ENCODE measurements at regions not wholly inside any gene's neighbourhood (a gene's known extent, or its start where the extent isn't known, plus 50 kb on each side); places are given as distances from the start of the nearest gene placed in this dataset.

- H3K27ac ChIP-seq (ENCODE audit: low read depth, low read length), result no peak overlapping the region
- H3K4me3 ChIP-seq (ENCODE audit: low read depth, low read length), result no peak overlapping the region
- WGBS (ENCODE audit: insufficient coverage), result no CpG with 5 or more reads among the region's 1 CpG
- H3K36me3 ChIP-seq (ENCODE audit: control insufficient read depth, insufficient read depth, low read length), result no peaks in the 10 kb centered on the region
- no peaks in the 10 kb centered on the region for H3K27me3 ChIP-seq (ENCODE audit: control insufficient read depth, insufficient read depth, low read length)
- no peak for DNase-seq (ENCODE audit: low read depth in 4 of 6, low spot score in 6 of 6)
- no peaks in the 10 kb centered on the region for H3K4me1 ChIP-seq (ENCODE audit: control insufficient read depth, insufficient read depth, low read length)
- H3K9me3 ChIP-seq (ENCODE audit: control insufficient read depth, insufficient read depth, low read length), result no peaks in the 10 kb centered on the region
These were observed 261.8 kb upstream of the CLINT1 start for GRCh38 chr5:158120760-158121159.

DNA sequence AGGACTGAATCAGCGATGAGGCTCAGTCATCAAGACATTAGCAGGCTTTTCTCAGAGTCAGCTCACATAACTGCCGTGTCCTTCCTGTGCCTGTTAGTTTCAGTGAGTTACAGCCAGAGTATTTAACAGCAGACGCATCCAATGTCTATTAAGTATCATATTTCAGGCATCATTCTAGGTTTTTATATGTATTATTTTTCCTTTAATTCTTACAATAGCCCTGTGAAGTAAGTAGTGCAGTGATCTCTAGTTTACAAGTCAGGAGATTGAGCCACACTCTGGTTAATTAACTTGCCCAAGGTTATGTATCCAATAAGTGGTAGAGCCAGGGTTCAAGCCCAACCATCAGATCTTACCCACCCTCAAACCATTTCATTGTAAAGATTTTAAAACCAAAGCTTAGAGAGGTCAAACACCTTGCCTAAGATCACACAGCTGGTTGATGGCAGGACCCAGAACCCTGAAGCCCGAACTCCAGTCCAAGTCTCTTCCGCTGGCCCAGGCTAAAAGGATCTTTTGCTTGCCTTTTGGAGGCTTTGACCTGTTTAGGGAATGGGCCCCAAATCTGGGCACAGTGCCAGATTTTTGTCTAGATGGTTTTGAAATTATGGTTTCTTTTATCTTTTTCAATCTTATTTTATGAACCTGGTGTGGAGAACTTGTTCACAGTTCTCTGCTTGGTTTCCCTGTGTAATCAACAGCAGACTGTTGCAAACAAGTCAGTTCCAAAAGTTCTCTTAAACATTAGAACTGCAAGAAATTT is 261.2 kb upstream of the CLINT1 start:
- Histone ChIP-seq H3K9me3 (ENCODE audit: control insufficient read depth, insufficient read depth, low read length) (no peaks in the 10 kb centered on the region), H3K27ac (ENCODE audit: low read depth, low read length) (no peak overlapping the region), H3K4me3 (ENCODE audit: low read depth, low read length) (no peak overlapping the region), H3K27me3 (ENCODE audit: control insufficient read depth, insufficient read depth, low read length) (no peaks in the 10 kb centered on the region), H3K4me1 (ENCODE audit: control insufficient read depth, insufficient read depth, low read length) (no peaks in the 10 kb centered on the region), H3K36me3 (ENCODE audit: control insufficient read depth, insufficient read depth, low read length) (no peaks in the 10 kb centered on the region)
- 75% methylated on average over 3 of the region's 5 CpGs for WGBS (ENCODE audit: insufficient coverage)
- DNase-seq (ENCODE audit: low read depth in 4 of 6, low spot score in 6 of 6), result no peak

GRCh38 chr5:158117467-158118160 is 258.7 kb upstream of the CLINT1 start:
- Histone ChIP-seq H3K9me3 (ENCODE audit: control insufficient read depth, insufficient read depth, low read length) (no peaks in the 10 kb centered on the region), H3K4me1 (ENCODE audit: control insufficient read depth, insufficient read depth, low read length) (no peaks in the 10 kb centered on the region), H3K27ac (ENCODE audit: low read depth, low read length) (no peak overlapping the region), H3K4me3 (ENCODE audit: low read depth, low read length) (no peak overlapping the region), H3K27me3 (ENCODE audit: control insufficient read depth, insufficient read depth, low read length) (no peaks in the 10 kb centered on the region), H3K36me3 (ENCODE audit: control insufficient read depth, insufficient read depth, low read length) (no peaks in the 10 kb centered on the region)
- no peak for DNase-seq (ENCODE audit: low read depth in 4 of 6, low spot score in 6 of 6)
- 100% methylated on average over 1 of the region's 6 CpGs for WGBS (ENCODE audit: insufficient coverage)

DNA sequence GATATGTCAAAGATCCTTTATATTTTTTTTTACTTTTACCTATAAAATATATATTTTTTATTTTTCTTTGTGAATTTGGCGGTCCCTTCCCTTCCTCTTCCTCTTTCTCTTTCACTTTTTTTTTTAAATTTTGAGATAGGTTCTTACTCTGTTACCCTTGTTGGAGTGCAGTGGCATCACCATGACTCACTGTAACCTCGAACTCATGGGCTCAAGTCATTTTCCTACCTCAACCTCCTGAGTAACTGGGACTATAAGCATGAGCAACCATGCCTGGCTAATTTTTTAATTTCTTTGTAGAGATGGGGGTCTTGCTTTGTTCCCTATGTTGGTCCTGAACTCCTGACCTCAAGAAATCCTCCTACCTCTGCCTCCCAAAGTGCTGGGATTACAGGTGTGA is 258.0 kb upstream of the CLINT1 start:
- no CpG with 5 or more reads among the region's 2 CpGs for WGBS (ENCODE audit: insufficient coverage)
- DNase-seq (ENCODE audit: low read depth in 4 of 6, low spot score in 6 of 6), result no peak

DNA sequence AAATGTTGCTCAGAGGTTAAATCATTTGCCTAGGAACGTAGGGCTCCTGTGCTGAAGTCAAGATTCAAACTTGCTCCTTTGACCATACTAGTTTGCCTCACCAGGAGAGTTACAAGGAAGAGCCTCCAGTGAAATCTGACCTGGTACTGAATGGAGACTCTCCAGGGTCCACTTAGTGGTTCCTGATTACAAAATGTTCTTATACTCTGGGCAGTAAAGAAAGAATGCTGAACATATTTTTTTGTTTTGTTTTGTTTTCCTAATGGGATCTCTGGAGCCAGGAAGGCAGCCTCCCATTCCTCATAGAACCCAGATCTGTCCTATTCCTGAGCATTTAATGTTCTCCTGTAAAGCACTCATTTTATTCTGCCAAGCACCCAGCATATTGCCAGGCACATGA is 256.5 kb upstream of the CLINT1 start:
- no peak for DNase-seq (ENCODE audit: low read depth in 4 of 6, low spot score in 6 of 6)
- H3K36me3 ChIP-seq (ENCODE audit: control insufficient read depth, insufficient read depth, low read length), result no peaks in the 10 kb centered on the region
- H3K4me1 ChIP-seq (ENCODE audit: control insufficient read depth, insufficient read depth, low read length), result no peaks in the 10 kb centered on the region
- 60% methylated on average over 1 of the region's 1 CpG for WGBS (ENCODE audit: insufficient coverage)
- H3K27ac ChIP-seq (ENCODE audit: low read depth, low read length), result no peak overlapping the region
- H3K4me3 ChIP-seq (ENCODE audit: low read depth, low read length), result no peak overlapping the region
- no peaks in the 10 kb centered on the region for H3K27me3 ChIP-seq (ENCODE audit: control insufficient read depth, insufficient read depth, low read length)
- no peaks in the 10 kb centered on the region for H3K9me3 ChIP-seq (ENCODE audit: control insufficient read depth, insufficient read depth, low read length)

More for the DNA sequence above, 258.0 kb upstream of the CLINT1 start:
- H3K27me3 ChIP-seq (ENCODE audit: control insufficient read depth, insufficient read depth, low read length), result no peaks in the 10 kb centered on the region
- no peak overlapping the region for H3K27ac ChIP-seq (ENCODE audit: low read depth, low read length)
- no peaks in the 10 kb centered on the region for H3K36me3 ChIP-seq (ENCODE audit: control insufficient read depth, insufficient read depth, low read length)
- no peak overlapping the region for H3K4me3 ChIP-seq (ENCODE audit: low read depth, low read length)
- H3K9me3 ChIP-seq (ENCODE audit: control insufficient read depth, insufficient read depth, low read length), result no peaks in the 10 kb centered on the region
- H3K4me1 ChIP-seq (ENCODE audit: control insufficient read depth, insufficient read depth, low read length), result no peaks in the 10 kb centered on the region

DNA sequence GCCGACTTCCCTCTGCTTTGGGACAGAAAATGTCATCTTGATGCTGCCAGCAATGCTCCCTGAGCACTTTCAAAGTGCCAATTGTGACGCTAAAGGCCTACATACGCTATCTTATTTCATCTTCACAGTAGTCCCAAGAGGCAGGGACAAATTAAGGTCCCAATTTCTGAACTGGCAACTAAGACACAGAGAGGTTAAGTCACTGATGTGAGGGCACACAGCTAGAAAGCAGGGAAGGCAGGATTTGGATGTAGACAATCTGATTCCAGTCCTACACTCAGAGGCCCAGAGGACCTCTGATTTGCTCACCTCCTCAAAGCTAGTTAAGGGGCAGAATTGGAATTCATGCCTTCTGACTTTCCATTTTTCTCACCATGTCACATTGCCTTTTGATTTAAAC is 249.2 kb upstream of the CLINT1 start:
- H3K4me1 ChIP-seq (ENCODE audit: control insufficient read depth, insufficient read depth, low read length), result no peaks in the 10 kb centered on the region
- WGBS (ENCODE audit: insufficient coverage), result 100% methylated on average over 1 of the region's 3 CpGs

DNA sequence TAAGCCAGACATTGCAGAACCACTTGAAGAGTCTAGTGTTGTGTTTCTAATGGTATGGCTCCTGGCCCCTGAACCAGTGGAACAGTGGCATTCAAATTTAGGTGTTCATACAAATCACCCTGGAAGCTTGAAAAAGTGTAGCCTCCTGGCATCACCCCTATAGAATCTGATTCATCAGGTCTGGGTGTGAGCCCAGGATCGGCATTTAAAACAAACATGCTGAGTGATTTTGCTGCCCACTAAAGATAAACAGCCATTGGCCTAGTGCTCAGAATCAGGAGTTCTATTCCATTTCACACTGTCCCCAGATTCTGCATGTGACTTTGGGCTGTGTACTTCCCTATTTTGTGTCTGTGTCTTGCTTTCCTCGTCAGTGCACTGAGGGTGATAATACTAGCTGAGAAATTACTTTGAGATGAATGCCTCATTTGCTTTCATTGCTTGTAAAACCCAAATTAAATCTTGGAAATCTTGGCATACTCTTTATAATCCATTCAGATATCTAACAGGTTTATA is 241.5 kb upstream of the CLINT1 start:
- WGBS (ENCODE audit: insufficient coverage), result 17% methylated on average over 1 of the region's 2 CpGs
- H3K36me3 ChIP-seq (ENCODE audit: control insufficient read depth, insufficient read depth, low read length), result no peaks in the 10 kb centered on the region
- no peak overlapping the region for H3K4me3 ChIP-seq (ENCODE audit: low read depth, low read length)
- no peaks in the 10 kb centered on the region for H3K9me3 ChIP-seq (ENCODE audit: control insufficient read depth, insufficient read depth, low read length)
- peak in 1 of 6 donors; percentile 42 for DNase-seq (ENCODE audit: low read depth in 4 of 6, low spot score in 6 of 6)
- H3K4me1 ChIP-seq (ENCODE audit: control insufficient read depth, insufficient read depth, low read length), result peaks cover 10% of the 10 kb centered on the region
- no peak overlapping the region for H3K27ac ChIP-seq (ENCODE audit: low read depth, low read length)
- no peaks in the 10 kb centered on the region for H3K27me3 ChIP-seq (ENCODE audit: control insufficient read depth, insufficient read depth, low read length)

More for the DNA sequence above, 249.2 kb upstream of the CLINT1 start:
- Histone ChIP-seq H3K27me3 (ENCODE audit: control insufficient read depth, insufficient read depth, low read length) (no peaks in the 10 kb centered on the region), H3K4me3 (ENCODE audit: low read depth, low read length) (no peak overlapping the region), H3K9me3 (ENCODE audit: control insufficient read depth, insufficient read depth, low read length) (no peaks in the 10 kb centered on the region), H3K27ac (ENCODE audit: low read depth, low read length) (no peak overlapping the region), H3K36me3 (ENCODE audit: control insufficient read depth, insufficient read depth, low read length) (no peaks in the 10 kb centered on the region)
- DNase-seq (ENCODE audit: low read depth in 4 of 6, low spot score in 6 of 6), result no peak

- Histone ChIP-seq H3K9me3 (ENCODE audit: control insufficient read depth, insufficient read depth, low read length) (no peaks in the 10 kb centered on the region), H3K4me3 (ENCODE audit: low read depth, low read length) (no peak overlapping the region), H3K36me3 (ENCODE audit: control insufficient read depth, insufficient read depth, low read length) (no peaks in the 10 kb centered on the region), H3K27me3 (ENCODE audit: control insufficient read depth, insufficient read depth, low read length) (no peaks in the 10 kb centered on the region), H3K27ac (ENCODE audit: low read depth, low read length) (no peak overlapping the region), H3K4me1 (ENCODE audit: control insufficient read depth, insufficient read depth, low read length) (peaks cover 10% of the 10 kb centered on the region)
- 54% methylated on average over 6 of the region's 12 CpGs for WGBS (ENCODE audit: insufficient coverage)
- DNase-seq (ENCODE audit: low read depth in 4 of 6, low spot score in 6 of 6), result peak in 3 of 6 donors; percentile 35 to 94 (median 43)
These were observed 240.7 kb upstream of the CLINT1 start for GRCh38 chr5:158099571-158100105.

DNA sequence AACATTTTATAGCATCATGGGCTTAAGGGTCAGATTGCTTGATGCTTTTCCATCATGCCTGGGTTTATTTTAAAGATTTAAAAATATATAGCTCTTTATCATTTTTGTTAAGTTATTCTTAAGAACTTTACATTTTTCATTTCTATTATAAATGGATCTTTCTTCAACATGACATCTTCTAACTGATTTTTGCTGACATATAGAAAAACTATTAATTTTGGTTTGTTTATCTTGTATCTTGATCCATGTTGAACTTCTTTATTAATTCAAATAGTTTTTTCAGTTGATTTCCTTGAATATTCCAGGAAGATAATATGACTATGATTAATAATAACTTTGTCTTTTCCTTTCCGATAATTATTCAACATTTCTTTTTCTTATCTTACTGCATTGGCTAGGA is 237.9 kb upstream of the CLINT1 start:
- H3K36me3 ChIP-seq (ENCODE audit: control insufficient read depth, insufficient read depth, low read length), result no peaks in the 10 kb centered on the region
- peaks cover 10% of the 10 kb centered on the region for H3K4me1 ChIP-seq (ENCODE audit: control insufficient read depth, insufficient read depth, low read length)
- H3K27me3 ChIP-seq (ENCODE audit: control insufficient read depth, insufficient read depth, low read length), result no peaks in the 10 kb centered on the region
- H3K27ac ChIP-seq (ENCODE audit: low read depth, low read length), result no peak overlapping the region
- no peak for DNase-seq (ENCODE audit: low read depth in 4 of 6, low spot score in 6 of 6)
- H3K9me3 ChIP-seq (ENCODE audit: control insufficient read depth, insufficient read depth, low read length), result no peaks in the 10 kb centered on the region
- no CpG with 5 or more reads among the region's 1 CpG for WGBS (ENCODE audit: insufficient coverage)
- H3K4me3 ChIP-seq (ENCODE audit: low read depth, low read length), result no peak overlapping the region

All from spinal cord (tissue), 9 donors.